OCI-LY7 (cell line): ENCODE measurements at regions not wholly inside any gene's neighbourhood (a gene's known extent, or its start where the extent isn't known, plus 50 kb on each side); places are given as distances from the start of the nearest gene placed in this dataset.
A peak's percentile ranks its signal among the peaks of the same experiment; 100 is the strongest.

Experiments used
- BruUV-seq: library from RNA; stranded (reverse); fragments of 400-500 nt; replicated peaks from 2 replicates; lab custom pipeline; 2021; lab: Mats Ljungman, UMichigan
- CTCF ChIA-PET: fragments of 300-600 bp; sonication (Branson Sonifier 250); formaldehyde crosslinking; loops from one replicate; lab custom pipeline; 2022; ENCODE audit warnings: antibody characterized with exemption; ENCODE audit not compliant: unreplicated experiment; lab: Charles Lee
- POLR2A ChIA-PET: fragments of 300-600 bp; sonication (Branson Sonifier 250); formaldehyde crosslinking; loops from one replicate; lab custom pipeline; 2022; ENCODE audit warnings: antibody characterized with exemption; lab: Charles Lee
- DNase-seq: peaks from one replicate; pipeline ENCODE4 v3.0.0-alpha.2; 2015; ENCODE audit warnings: low spot score
- H2AFZ ChIP-seq: fragments of 200-600 bp; sonication (generic), shearing (Covaris generic); 2 replicates; pipeline ENCODE4 v1.6.1; 2014; ENCODE audit warnings: mild to moderate bottlenecking, antibody characterized with exemption, low read length, moderate library complexity
- H3K27ac ChIP-seq: fragments of 200-600 bp; sonication (generic); 2 replicates; pipeline ENCODE4 v1.5.1; 2014; ENCODE audit warnings: mixed run types, low read depth, mild to moderate bottlenecking, moderate library complexity, low read length, inconsistent platforms; ENCODE audit not compliant: poor library complexity, severe bottlenecking
- H3K36me3 ChIP-seq: fragments of 200-600 bp; sonication (generic); 2 replicates; pipeline ENCODE4 v1.6.1; 2014; ENCODE audit warnings: mild to moderate bottlenecking, antibody characterized with exemption, low read length, moderate library complexity, mixed read lengths; ENCODE audit not compliant: insufficient read depth
- H3K4me1 ChIP-seq: fragments of 200-600 bp; sonication (generic); 2 replicates; pipeline ENCODE4 v1.5.1; 2014; ENCODE audit warnings: mild to moderate bottlenecking, low read length; ENCODE audit not compliant: insufficient read depth, poor library complexity, severe bottlenecking
- H3K4me2 ChIP-seq: fragments of 200-600 bp; sonication (generic); 2 replicates; pipeline ENCODE4 v1.6.1; 2014; ENCODE audit warnings: mild to moderate bottlenecking, low read length
- H3K4me3 ChIP-seq: fragments of 200-600 bp; sonication (generic); 2 replicates; pipeline ENCODE4 v1.5.1; 2014; ENCODE audit warnings: mild to moderate bottlenecking, low read depth, low read length; ENCODE audit not compliant: poor library complexity, severe bottlenecking
- H3K79me2 ChIP-seq: fragments of 200-600 bp; sonication (generic); 2 replicates; pipeline ENCODE4 v1.6.1; 2016; ENCODE audit warnings: low read depth, mild to moderate bottlenecking, low read length, moderate library complexity, mixed read lengths; ENCODE audit not compliant: insufficient read depth
- H3K9me2 ChIP-seq: fragments of 200-600 bp; sonication (generic); 2 replicates; pipeline ENCODE4 v1.6.1; 2016; ENCODE audit warnings: mild to moderate bottlenecking, low read length, mixed read lengths; ENCODE audit not compliant: insufficient read depth
- H3K9me3 ChIP-seq: fragments of 200-600 bp; sonication (generic); 2 replicates; pipeline ENCODE4 v1.6.1; 2014; ENCODE audit warnings: mild to moderate bottlenecking, mixed run types, low read length, mixed read lengths
- H4K20me1 ChIP-seq: fragments of 200-600 bp; sonication (generic); 2 replicates; pipeline ENCODE4 v1.6.1; 2014; ENCODE audit warnings: mild to moderate bottlenecking, antibody characterized with exemption, low read length, moderate library complexity, mixed read lengths; ENCODE audit not compliant: insufficient read depth
- CTCF ChIP-seq: fragments of 200-600 bp; sonication (generic); conservative IDR thresholded peaks from 2 replicates; pipeline ENCODE4 v1.5.1; 2014; ENCODE audit warnings: mild to moderate bottlenecking, antibody characterized with exemption, low read length, moderate library complexity, mixed read lengths
- EZH2phosphoT487 ChIP-seq: fragments of 200-600 bp; sonication (generic); IDR thresholded peaks from 2 replicates; pipeline ENCODE4 v1.6.1; 2018; ENCODE audit warnings: low read depth, borderline replicate concordance, mild to moderate bottlenecking, mixed run types, antibody characterized with exemption, low read length, moderate library complexity, mixed read lengths
- intact Hi-C: fragments of 100-400 bp; cut with micrococcal nuclease; formaldehyde crosslinking; loops from one replicate; pipeline ENCODE4 v1.10.0; 2022; ENCODE audit not compliant: unreplicated experiment

- TF ChIP-seq EZH2phosphoT487: no peak
- no peak for TF ChIP-seq CTCF
- H3K9me3 ChIP-seq: no peaks in the 10 kb centered on the region
- CTCF ChIA-PET: no interaction called here
Measured at GRCh38 chr17:34442387-34443111, 79.5 kb upstream of the CCL1 start.

GRCh38 chr17:34437188-34437587 is 74.2 kb upstream of the CCL1 start:
- ChIA-PET POLR2A (no interaction called here), CTCF (no interaction called here)
- Histone ChIP-seq H2AFZ (no peak overlapping the region), H3K4me2 (no peak overlapping the region), H3K36me3 (no peaks in the 10 kb centered on the region), H3K4me3 (no peak overlapping the region), H3K4me1 (peaks cover 5% of the 10 kb centered on the region), H3K9me3 (no peaks in the 10 kb centered on the region), H3K79me2 (no peaks in the 10 kb centered on the region), H3K27ac (no peak overlapping the region), H3K9me2 (no peaks in the 10 kb centered on the region), H4K20me1 (no peaks in the 10 kb centered on the region)
- intact Hi-C loops: loop anchor here (10.0 kb wide), 1 partner anchor 108 kb away; no protein-coding TSS in a partner anchor
- TF ChIP-seq CTCF (no peak), EZH2phosphoT487 (no peak)
- BruUV-seq: no TSS peak
- no peak for DNase-seq

More at GRCh38 chr17:34442387-34443111, 79.5 kb upstream of the CCL1 start:
- H3K79me2 ChIP-seq: no peaks in the 10 kb centered on the region
- H3K4me2 ChIP-seq: no peak overlapping the region
- intact Hi-C loops: no loop called here
- BruUV-seq: no TSS peak
- H3K27ac ChIP-seq: no peak overlapping the region
- no peak overlapping the region for H3K4me3 ChIP-seq
- no peaks in the 10 kb centered on the region for H4K20me1 ChIP-seq
- H2AFZ ChIP-seq: no peak overlapping the region
- no peak for DNase-seq
- POLR2A ChIA-PET: no interaction called here
- no peaks in the 10 kb centered on the region for H3K9me2 ChIP-seq
- no peaks in the 10 kb centered on the region for H3K36me3 ChIP-seq
- no peaks in the 10 kb centered on the region for H3K4me1 ChIP-seq

- TF ChIP-seq EZH2phosphoT487: no peak
- TF ChIP-seq CTCF: peak; percentile 52
- DNase-seq: no peak
- Histone ChIP-seq H3K4me2 (no peak overlapping the region), H2AFZ (no peak overlapping the region), H3K27ac (no peak overlapping the region), H3K79me2 (no peaks in the 10 kb centered on the region), H3K4me3 (no peak overlapping the region), H4K20me1 (no peaks in the 10 kb centered on the region), H3K9me2 (no peaks in the 10 kb centered on the region), H3K4me1 (peaks cover 5% of the 10 kb centered on the region), H3K36me3 (no peaks in the 10 kb centered on the region), H3K9me3 (no peaks in the 10 kb centered on the region)
- no TSS peak for BruUV-seq
- CTCF ChIA-PET: no interaction called here
- intact Hi-C loops: loop anchor here (10.0 kb wide), 1 partner anchor 108 kb away; no protein-coding TSS in a partner anchor
- POLR2A ChIA-PET: no interaction called here
Measured at GRCh38 chr17:34436607-34437006, 73.6 kb upstream of the CCL1 start.
